ENCODE measurements at regions not wholly inside any gene's neighbourhood (a gene's known extent, or its start where the extent isn't known, plus 50 kb on each side); places are given as distances from the start of the nearest gene placed in this dataset.

GRCh38 chr7:45986355-45987298 is 65.6 kb upstream of the IGFBP3 start:
- no peak overlapping the region for H3K27ac ChIP-seq (ENCODE audit: low read depth)
- H3K4me1 ChIP-seq (ENCODE audit: insufficient read depth): no peaks in the 10 kb centered on the region
- Mint-ChIP-seq H3K4me1 (peaks cover 2% of the 10 kb centered on the region; the same call in 2 of the 3 replicates), H3K9me3 (peaks cover 14% of the 10 kb centered on the region), H3K27ac (no peak overlapping the region), H3K4me3 (no peak overlapping the region), H3K27me3 (ENCODE audit: insufficient read depth, low read depth, poor library complexity) (peaks cover 15% of the 10 kb centered on the region), H3K36me3 (ENCODE audit: low read depth) (peaks cover 14% of the 10 kb centered on the region)
- no peak overlapping the region for H3K4me2 ChIP-seq
- H3K4me3 ChIP-seq: no peak overlapping the region
- peaks cover 9% of the 10 kb centered on the region for H3K9me2 ChIP-seq (ENCODE audit: insufficient read depth)
- H3K36me3 ChIP-seq (ENCODE audit: insufficient read depth): no peaks in the 10 kb centered on the region; the same call in 1 of the 2 replicates
- DNase-seq (ENCODE audit: low spot score) (no peak), ATAC-seq (no peak)
- no peaks in the 10 kb centered on the region for H3F3A ChIP-seq (replicated peaks; ENCODE audit: low read depth)
- H3K27me3 ChIP-seq (ENCODE audit: insufficient read depth): no peaks in the 10 kb centered on the region
- H4K20me1 ChIP-seq (replicated peaks; ENCODE audit: insufficient read depth): no peaks in the 10 kb centered on the region
- no peaks in the 10 kb centered on the region for H3K79me2 ChIP-seq (replicated peaks; ENCODE audit: insufficient read depth)
- H2AFZ ChIP-seq: no peak overlapping the region
- no peak for TF ChIP-seq ETS1 (IDR thresholded peaks at IDR 0.05)
- no peak for TF ChIP-seq JUNB (IDR thresholded peaks at IDR 0.05; ENCODE audit: unreplicated experiment)
- TF ChIP-seq ZNF114 (CRISPR knock-in tag; IDR thresholded peaks at IDR 0.05): no peak
- TF ChIP-seq CREB1 (CRISPR knock-in tag; IDR thresholded peaks at IDR 0.05; ENCODE audit: low read depth): no peak
- TF ChIP-seq EZH2phosphoT487 (IDR thresholded peaks at IDR 0.05; ENCODE audit: unreplicated experiment): no peak
- no peak for TF ChIP-seq CTCF (conservative IDR thresholded peaks at IDR 0.05; ENCODE audit: low read depth in 2 of 2)

- Histone ChIP-seq H3K4me3 (no peak overlapping the region), H3K27me3 (ENCODE audit: insufficient read depth) (no peaks in the 10 kb centered on the region), H3K79me2 (replicated peaks; ENCODE audit: insufficient read depth) (no peaks in the 10 kb centered on the region), H3K9me2 (ENCODE audit: insufficient read depth) (peaks cover 6% of the 10 kb centered on the region; the same call in 1 of the 2 replicates), H2AFZ (no peak overlapping the region), H4K20me1 (replicated peaks; ENCODE audit: insufficient read depth) (no peaks in the 10 kb centered on the region), H3K4me1 (ENCODE audit: insufficient read depth) (no peaks in the 10 kb centered on the region), H3K36me3 (ENCODE audit: insufficient read depth) (no peaks in the 10 kb centered on the region; the same call in 1 of the 2 replicates), H3K4me2 (no peak overlapping the region), H3K27ac (ENCODE audit: low read depth) (no peak overlapping the region), H3F3A (replicated peaks; ENCODE audit: low read depth) (no peaks in the 10 kb centered on the region)
- DNase-seq (ENCODE audit: low spot score) (no peak), ATAC-seq (no peak)
- no peak overlapping the region for H3K4me3 Mint-ChIP-seq
- H3K9me3 Mint-ChIP-seq: peaks cover 14% of the 10 kb centered on the region
- peaks cover 15% of the 10 kb centered on the region for H3K27me3 Mint-ChIP-seq (ENCODE audit: insufficient read depth, low read depth, poor library complexity)
- H3K27ac Mint-ChIP-seq: no peak overlapping the region
- H3K36me3 Mint-ChIP-seq (ENCODE audit: low read depth): peaks cover 14% of the 10 kb centered on the region
- peaks cover 2% of the 10 kb centered on the region; the same call in 2 of the 3 replicates for H3K4me1 Mint-ChIP-seq
- no peak for TF ChIP-seq POLR2AphosphoS5 (IDR thresholded peaks at IDR 0.05; ENCODE audit: low read depth)
- no peak for TF ChIP-seq CTCF (conservative IDR thresholded peaks at IDR 0.05; ENCODE audit: low read depth in 2 of 2)
- TF ChIP-seq STAT1 (IDR thresholded peaks at IDR 0.05; ENCODE audit: unreplicated experiment): no peak
- no peak for TF ChIP-seq CREB1 (CRISPR knock-in tag; IDR thresholded peaks at IDR 0.05; ENCODE audit: low read depth)
- no peak for TF ChIP-seq ZNF331 (CRISPR knock-in tag; IDR thresholded peaks at IDR 0.05; ENCODE audit: low read depth)
- no peak for TF ChIP-seq ETS1 (IDR thresholded peaks at IDR 0.05)
- TF ChIP-seq ZNF114 (CRISPR knock-in tag; IDR thresholded peaks at IDR 0.05): no peak
- no peak for TF ChIP-seq JUNB (IDR thresholded peaks at IDR 0.05; ENCODE audit: unreplicated experiment)
- no peak for TF ChIP-seq EZH2phosphoT487 (IDR thresholded peaks at IDR 0.05; ENCODE audit: unreplicated experiment)
- TF ChIP-seq NANOG (IDR thresholded peaks at IDR 0.05; ENCODE audit: borderline replicate concordance): no peak
- TF ChIP-seq REST (IDR thresholded peaks at IDR 0.05; ENCODE audit: unreplicated experiment): no peak
These were observed 64.8 kb upstream of the IGFBP3 start for GRCh38 chr7:45985902-45986301.
